NCI-H1105 treated with DMSO at 0.1 percent for 48 hours (cell line): ENCODE measurements at regions not wholly inside any gene's neighbourhood (a gene's known extent, or its start where the extent isn't known, plus 50 kb on each side); places are given as distances from the start of the nearest gene placed in this dataset.

ENCODE experiments used
- DNase-seq: peaks from one replicate; lab custom pipeline; 2025; lab: John Stamatoyannopoulos, UW

DNA sequence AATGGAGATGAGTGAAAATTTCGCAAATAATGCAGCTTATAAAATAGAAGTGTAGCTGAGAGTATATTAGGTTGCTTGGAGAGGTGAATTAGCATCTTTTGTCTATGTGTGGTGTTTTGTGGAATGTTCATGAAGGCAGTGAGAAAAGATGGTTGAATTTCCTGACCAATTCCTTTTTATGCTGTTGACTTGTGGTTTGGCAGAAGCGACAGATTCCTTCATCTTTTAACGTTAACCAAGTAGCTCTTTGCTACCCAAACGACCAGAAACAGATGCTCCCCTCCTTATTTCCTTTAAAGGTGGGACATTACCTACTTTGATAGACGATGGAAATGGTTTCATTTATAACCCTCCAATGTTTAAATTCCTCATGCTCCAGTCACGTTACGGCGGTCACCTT lies 390.5 kb downstream of the QKI start:
- no peak for DNase-seq

DNA sequence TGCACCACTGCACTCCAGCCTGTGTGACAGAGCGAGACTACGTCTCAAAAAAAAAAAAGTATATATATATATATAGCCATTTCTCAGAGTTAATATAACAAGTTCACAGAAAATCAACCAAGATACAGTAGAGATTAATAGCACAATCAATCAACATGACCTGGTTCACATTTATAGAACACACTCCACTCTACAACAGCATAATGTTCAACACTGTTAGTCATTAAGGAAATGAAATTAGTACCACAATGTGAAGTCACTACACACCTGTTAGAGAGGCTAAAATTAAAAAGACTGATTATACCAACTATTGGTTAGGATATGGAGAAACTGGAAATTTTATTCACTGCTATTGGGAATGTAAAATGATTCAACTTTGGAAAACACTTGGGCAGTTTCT lies 387.7 kb downstream of the QKI start:
- DNase-seq = no peak

DNA sequence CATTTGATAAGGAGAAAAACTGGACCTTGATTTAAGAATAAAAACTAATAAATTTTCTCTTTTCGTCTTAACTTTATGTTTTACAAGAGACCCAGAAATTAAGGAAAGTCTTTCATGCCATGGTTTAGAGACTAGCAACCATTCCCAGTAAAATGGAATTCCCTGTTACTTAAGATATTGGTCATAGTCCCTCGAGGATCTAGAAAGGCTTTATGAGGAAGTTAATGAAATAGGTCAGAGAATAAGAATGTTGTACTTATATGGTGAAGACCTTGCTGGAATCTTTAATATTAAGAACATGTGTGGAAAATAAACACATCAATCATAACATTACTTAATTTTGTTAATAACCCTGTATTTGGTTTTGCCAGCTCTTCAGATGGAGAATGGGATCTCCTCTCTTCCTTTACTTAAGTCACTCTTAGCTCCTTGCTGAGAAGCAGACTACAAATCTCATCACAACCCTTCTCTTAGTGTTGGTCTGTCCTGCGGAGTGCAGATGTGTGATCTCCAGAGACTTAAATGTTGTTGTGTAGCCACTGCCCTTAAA lies 382.9 kb downstream of the QKI start:
- no peak for DNase-seq

DNA sequence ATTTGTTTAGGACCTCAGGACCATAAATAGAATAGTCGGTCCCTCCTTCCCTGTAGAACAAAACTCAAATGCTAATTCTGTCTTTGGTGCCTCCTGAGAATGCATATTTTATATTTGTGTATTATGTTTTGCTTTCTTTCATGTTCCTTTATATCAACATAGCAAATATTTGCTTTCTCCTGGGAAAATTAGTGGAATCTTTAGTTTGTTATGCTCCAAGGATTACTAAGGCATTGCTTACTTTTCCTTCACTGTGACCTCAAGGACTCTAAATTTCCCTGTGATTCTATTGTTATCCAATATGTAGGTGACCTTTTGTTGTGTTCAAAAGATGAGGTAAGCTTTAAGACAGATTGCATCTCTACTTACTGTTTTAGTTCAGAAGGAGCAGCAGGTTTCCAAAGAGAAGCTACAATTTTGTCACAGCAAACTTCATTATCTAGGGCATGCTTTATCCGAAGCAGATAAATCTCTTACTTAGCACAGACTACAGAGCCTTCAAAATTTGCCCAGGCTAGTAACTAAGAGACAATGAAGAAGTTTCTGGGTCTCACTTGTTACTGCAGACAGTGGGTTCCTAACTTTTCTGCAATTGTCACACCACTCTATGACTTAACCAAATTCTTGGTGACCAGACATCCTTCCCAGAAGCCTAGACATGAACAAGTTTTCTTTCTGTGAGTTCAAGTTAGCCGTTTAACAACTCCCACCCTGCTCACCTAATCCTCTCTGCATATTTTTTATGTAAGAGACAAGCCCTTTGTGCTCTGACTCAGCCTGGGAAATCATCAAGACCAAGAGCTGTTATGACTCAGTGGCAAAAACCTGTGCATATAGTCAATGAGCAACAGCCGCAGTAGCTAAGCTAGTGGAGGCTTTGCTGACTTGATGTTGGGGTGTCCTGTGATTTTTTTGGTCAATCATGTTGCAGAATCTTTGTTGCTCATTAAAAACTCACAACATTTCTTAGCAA lies 378.8 kb downstream of the QKI start:
- no peak for DNase-seq

DNA sequence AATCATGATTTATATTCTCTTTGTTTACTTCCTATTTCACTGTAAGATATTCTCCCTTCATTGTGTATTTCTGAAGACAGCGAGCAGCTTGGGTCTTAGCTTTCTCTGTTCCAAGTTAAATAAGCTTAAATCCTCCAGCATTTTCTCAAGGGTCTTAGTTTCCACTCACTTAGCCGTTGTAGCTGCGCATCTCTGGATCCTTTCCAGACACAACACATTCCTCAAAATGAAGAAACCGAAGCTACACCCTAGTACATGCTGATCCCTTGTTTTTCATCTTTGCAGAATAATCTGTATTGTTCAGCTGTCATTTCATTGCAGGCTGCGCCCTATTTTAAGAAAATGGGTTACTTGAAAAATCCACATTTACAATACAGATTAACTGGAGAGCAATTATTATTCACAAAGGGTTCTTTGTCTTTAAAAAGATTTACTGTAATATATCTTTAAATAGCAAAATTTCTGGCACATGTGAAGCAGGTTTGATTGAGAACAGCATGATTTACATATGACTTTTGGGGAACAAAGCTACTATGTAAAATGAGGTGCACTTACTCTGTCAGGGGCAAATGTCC lies 375.8 kb downstream of the QKI start:
- DNase-seq = no peak

DNA sequence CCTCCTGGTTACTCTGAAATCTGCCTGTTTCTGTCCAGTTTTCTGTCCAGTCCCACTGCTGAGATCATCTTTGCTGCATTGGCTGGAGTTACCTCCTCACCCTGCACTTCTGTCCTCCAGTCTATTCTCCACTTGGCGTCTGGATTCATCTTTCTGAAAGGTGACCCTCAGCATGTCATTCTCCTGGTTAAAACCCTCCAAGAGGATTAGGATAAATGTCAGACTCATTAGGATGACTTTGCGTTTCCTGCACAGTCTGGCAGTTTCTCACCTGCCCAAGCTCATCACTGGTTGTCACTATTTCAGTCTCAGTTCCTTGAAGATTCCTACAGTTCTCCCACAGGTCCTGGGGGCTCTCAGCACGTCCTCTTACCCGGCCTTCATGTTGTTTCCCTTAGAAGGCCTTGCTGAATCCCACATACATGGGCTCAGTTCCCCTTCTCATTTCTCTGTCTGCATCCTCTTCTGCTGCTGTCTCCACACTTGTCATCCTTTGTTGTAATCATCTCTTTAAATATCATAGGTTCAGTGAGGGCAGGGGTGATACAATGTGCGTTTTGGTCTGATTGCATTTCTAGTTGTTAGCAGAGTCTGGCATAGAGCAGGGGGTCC lies 374.8 kb downstream of the QKI start:
- no peak for DNase-seq

DNA sequence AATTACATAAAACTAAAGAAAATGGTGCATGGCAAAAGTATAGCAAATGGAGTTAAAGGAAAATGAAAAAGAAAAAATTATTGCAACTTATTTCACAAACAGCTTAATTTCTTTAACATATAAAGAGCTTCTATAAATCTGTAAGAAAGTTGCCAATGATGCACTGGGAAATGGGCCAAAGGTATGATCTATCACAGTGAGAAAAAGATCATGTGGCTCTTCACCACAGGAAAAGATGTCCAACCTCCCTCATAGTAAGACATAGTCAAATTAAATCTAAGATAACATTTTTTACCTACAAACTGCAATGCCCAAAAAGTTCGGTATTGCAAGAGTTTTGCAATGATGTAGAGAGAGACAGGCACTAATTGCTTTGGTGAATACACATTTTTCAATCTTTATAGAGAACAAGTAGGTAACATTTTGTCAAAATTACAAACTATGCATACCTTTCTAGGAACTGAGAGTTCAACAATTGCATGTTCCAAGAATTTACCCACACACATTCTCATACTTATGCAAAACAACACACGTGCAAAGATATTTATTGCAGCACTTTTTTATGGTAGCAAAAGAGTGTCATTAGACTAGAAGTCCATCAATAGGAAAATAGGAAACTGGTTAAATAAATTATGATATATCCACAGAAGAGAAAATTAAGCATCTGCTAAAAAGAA lies 372.6 kb downstream of the QKI start:
- no peak for DNase-seq

DNA sequence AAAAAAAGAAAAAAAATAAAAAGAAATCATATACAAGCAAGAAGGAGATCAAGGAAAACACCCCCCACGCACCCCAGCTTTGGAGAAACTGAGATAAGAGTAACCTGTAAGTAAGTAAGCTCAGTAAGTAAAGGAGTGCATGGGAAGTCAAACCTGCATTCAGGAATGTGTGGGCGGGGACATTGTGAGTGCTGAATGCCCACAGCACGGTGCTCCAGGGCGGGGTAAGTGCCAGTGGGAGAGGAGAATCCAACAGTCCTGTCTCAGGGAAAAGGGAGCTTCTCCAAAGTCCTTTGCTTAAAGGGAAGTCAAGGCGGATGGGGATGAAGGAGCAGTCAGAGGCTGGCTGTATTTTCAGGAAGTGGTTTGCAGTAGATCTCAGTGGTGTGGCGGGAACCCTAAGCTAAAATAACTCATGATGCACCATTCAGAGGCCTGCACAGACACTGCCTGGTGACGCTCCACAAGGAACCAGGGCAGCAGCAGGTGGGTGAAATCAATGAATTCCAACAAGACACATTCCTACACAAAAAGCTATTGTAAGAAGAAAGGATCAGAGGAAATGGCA lies 368.0 kb downstream of the QKI start:
- no peak for DNase-seq

DNA sequence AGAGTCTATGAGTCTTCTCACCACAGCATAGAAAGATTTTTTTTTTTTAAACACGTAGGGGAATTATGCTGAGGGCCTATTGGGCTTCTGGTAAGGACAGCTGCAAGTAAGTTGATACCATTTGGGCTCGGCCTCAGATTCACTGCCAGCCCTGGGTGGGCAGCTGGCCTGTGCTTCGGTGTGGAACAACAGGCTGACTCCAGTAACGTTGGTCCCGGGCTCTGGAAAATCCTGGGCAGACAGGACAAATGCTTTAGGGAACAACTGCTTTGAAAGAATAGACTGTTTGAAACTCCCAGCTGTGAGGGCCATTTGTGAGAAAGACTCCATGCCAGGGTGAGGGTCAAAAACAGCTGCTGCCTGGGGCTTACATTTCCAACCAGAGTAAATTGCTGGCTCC lies 366.5 kb downstream of the QKI start:
- peak; percentile 32 for DNase-seq

DNA sequence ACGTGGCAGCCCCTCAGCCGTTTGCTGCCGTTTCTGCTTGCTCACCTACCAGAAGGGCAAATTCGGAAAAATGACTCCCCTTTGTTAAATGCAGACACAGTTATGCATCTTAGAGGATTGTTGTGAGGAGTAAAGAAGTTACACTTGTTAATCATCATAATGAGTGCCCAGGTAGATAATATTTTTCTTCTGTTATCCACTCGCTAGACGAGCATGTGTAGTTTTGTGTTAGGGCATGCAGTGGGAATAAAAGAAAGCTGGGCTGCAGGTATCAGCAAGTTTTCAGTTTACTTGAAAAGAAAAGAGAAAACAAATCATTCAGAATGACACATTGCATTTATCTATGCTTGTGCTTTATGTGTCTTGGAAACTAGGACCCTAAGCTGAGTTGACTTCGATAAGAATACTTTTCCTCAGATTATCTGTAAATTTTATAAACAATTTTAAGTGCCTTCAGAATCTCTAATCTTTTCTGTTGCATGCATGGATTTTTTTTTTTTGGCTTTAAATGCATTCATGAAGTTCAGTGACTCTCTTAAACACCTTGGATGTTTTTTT lies 365.3 kb downstream of the QKI start:
- DNase-seq = no peak

DNA sequence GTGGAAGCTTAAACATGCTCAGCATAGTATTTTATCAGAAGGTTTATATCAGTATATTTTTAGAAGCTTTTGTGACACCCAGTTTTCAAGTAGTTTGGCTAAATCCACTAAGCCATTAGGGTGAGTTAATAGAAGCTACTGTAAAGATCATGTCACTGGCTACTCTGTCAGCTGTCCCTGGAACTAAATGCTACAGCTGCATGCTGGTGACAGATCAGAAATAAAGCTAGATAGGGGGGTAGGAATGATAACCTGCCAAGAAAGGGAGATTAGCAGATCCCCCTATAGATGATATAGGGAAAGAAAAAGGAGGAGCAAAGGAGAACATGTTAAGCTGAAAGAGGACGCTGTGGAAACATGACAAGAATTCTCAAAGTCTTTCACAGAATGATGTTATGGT lies 363.2 kb downstream of the QKI start:
- no peak for DNase-seq

DNA sequence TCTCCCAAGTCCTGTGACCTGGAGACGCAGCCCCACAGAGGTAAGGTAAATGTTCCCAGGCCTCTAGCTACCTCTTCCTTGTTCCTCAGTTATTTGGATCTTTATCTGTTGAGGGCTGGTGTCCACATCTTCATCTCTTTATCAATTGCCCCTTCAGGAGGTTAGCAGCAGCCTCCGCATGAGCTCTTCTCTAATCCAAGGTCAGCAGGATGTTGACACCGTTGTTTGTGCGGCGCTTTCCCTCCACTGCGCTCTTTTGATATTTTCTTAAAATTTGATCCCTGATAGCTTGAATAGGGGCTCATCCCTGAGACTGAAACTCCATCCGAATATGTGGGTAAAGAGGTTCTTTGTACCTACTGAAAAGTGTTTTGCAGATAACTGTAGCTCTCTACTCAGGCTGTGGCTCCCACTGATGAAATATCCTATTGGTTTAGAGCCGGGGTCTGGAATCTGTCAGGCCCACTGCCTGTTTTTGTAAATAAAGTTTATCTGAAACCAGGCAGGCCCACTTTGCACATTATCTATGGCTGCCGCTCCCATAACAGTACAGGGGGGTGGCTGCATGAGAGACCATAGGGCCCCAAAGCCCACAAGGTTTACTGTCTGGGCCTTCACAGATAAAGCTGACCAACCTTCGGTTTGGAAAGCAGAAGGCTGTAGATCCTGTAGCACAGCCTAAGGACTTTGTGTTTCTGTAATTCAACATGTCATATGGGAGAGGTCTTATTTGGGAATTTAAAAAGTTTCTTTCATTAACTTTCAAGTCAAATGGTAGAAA lies 362.6 kb downstream of the QKI start:
- no peak for DNase-seq

DNA sequence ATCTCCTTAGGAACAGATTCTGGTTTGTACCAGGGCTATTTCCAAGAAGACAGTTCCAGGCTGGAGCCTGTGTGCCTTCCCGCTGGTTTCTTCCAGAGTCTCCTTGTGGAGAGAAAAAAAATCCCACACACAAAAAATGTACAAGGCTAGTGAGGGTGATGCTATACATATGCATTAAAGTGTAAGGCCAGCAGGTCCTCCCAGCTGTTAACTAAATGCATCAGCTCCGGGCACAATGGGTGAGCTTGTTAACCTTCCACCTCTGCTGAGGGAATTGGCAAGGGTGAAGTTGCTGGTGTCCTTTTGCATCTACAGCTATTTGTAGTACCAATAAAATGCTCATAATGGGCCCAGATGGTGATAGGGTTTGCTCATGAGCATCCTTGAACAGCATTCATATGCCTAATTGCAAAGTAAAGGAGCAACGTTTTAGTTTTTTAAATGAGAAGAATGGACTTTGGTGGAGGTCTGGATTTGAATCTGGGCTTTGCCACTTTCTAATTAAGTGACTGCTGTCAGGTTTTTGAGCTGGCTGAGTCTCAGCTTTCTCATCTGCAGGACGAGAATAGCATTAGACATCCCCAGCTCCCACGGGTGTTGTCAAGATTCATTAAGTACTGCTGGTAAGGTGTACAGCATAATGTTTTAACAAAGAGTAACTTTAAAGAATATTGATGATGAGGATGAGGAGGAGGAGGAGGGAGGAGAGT lies 361.8 kb downstream of the QKI start:
- DNase-seq = no peak

DNA sequence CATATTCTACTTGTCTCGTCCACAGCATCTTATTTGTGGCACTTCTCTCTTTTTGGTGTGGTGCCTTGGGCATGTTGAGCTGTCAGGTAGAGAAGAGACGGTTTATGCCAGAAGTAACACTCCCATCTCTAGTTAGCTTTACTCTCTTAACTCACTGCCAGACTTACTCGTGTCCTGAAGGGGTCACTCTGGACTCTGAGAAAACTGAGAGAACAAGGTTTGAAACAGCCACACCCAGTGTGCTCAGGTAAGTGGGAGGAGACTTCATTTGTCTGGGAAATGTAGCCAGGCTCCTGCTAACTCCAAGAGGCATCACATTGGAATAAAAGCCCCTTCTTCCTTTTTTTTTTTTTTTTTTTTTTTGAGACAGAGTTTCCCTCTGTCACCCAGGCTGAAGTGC lies 360.8 kb downstream of the QKI start:
- no peak for DNase-seq

DNA sequence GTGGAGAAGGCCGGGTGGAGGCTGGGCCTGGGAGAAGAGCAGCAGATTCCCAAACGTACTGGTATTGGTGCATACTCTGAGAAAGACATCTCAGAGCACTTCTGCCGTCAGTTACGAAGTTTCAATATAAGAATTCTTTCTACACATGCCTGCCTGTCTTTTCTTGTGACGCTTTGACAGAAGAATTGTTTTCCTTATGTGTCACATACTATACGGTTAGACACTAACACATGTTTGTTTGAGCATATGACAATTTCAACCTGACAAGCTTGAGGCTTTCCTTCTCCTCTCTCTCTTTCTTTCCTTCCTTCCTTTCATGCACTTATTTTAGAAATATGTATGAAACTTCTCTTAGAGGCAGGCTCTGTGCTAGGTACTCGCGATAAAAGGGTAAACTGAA lies 360.0 kb downstream of the QKI start:
- DNase-seq = no peak

DNA sequence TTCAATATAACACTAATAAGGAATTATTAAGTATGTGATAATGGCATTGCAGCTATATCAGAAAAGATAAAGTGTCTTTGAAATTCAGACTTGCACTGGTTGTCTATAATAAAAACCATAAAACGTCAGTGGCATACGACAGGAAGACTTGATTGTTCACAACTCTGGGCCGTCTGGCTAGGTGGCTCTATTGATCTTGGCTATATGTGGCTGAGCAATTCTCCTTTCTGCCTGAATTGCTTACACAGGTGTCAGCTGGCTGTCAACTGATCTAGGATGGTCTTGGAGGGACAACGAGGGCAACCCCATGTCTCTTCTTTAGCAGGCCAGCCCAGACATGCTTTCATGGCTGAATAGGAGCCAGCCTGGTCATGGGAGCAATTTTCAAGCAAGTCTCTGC lies 359.1 kb downstream of the QKI start:
- peak; percentile 69 for DNase-seq

DNA sequence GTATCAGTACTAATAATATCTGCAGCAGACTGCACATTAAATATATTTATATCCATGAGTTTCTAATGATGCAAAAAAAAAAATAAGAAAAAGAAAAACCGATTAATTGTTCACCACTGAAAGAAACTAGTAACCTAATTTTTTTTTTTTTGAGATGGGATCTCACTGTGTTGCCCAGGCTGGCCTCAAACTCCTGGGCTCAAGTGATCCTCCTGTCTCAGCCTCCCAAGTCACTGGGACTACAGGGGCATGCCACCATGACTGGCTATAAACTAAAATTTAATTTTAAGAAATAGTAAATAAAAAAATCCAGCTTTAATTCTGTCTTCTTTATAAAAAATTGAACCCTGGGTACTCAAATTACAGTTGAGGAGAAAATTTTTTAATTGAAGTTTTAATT lies 358.2 kb downstream of the QKI start:
- no peak for DNase-seq

DNA sequence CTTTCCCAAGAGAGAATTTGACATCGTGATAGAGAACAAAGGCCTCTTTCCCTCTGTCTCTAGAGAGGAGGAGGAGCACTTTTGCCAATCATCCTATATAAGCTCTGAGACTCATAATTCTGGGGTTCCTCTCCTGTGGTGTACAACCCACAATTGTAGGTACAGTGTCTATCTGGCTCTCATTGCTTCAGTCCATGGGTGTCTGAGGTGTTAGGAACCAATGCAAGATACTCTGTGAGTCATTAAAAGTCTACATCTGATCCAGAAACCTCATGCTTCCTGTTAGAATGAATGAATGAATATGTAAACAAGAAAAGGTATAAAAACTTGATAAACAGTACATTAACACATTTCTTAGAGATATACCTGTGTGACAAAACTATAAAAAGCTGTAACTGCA lies 356.7 kb downstream of the QKI start:
- no peak for DNase-seq

DNA sequence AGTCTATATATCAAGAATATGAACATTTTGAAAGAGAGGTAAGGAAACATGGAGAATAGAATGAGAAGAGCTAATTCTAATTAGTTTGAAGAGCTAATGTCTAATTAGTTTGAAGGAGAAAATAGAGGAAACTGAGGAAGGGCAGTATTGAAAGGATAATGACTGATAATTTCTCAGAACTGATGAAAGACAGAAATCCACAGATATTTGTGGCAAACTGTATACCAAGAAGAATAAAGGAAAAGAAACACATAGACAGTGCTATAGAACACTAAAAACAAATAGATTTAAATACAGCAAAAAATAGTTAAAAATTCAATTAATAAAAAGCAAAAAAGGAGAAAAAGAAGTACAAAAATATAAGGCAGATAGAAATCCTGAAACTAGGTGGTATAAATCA lies 354.4 kb downstream of the QKI start:
- DNase-seq = no peak

DNA sequence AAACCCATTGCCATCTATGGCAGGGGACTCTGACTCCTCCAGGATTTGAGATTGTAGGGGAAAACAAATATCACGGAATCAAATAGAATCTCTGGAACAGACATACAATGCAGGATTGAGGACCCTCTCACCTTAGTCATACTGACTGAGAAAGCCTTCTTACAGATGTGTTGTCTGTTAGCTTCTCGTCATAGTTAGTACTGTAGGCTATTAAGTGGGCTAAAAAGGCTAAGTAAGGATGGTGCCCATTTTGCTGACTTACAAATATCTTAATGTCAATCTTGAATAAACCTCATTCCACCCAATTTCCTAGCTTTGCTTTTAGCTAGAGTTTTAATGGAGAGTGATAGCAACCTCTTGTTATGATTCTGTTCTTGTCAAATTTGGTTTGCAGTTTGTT lies 352.4 kb downstream of the QKI start:
- no peak for DNase-seq
